Liver (tissue), 8 donors: ENCODE measurements at regions not wholly inside any gene's neighbourhood (a gene's known extent, or its start where the extent isn't known, plus 50 kb on each side); places are given as distances from the start of the nearest gene placed in this dataset.

Source experiments
- DNase-seq: peaks from one replicate; pipeline ENCODE4 v3.0.0-alpha.2; 2017; ENCODE audit warnings: low spot score
- H3K27ac ChIP-seq, 2 donors: one replicate each; pipeline ENCODE4 v1.7.0; 2013; ENCODE audit warnings: inconsistent platforms in 2 of 2, low read length in 2 of 2, control low read depth in 1 of 2, low read depth in 1 of 2, mild to moderate bottlenecking in 1 of 2
- H3K27me3 ChIP-seq, 4 donors: one replicate each; pipeline versions ENCODE4 v1.6.1 to v1.7.0; 2013; ENCODE audit warnings: low read length in 3 of 4, inconsistent platforms in 1 of 4, mild to moderate bottlenecking in 1 of 4, moderate library complexity in 1 of 4; ENCODE audit not compliant: control insufficient read depth in 4 of 4, insufficient read depth in 4 of 4
- H3K36me3 ChIP-seq, 4 donors: one replicate each; pipeline versions ENCODE4 v1.6.1 to v1.7.0; 2013; ENCODE audit warnings: low read length in 3 of 4, mild to moderate bottlenecking in 3 of 4, low read depth in 1 of 4, moderate library complexity in 1 of 4; ENCODE audit not compliant: control insufficient read depth in 4 of 4, insufficient read depth in 3 of 4
- H3K4me1 ChIP-seq, 4 donors: one replicate each; pipeline versions ENCODE4 v1.6.1 to v1.7.0; 2013; ENCODE audit warnings: low read length in 3 of 4, mild to moderate bottlenecking in 3 of 4, moderate library complexity in 1 of 4; ENCODE audit not compliant: control insufficient read depth in 4 of 4, insufficient read depth in 4 of 4
- H3K4me3 ChIP-seq, 3 donors: one replicate each; pipeline versions ENCODE4 v1.6.1 to v1.7.0; 2013; ENCODE audit warnings: low read length in 3 of 3, control low read depth in 1 of 3, low read depth in 1 of 3, mild to moderate bottlenecking in 1 of 3
- H3K9ac ChIP-seq, 2 donors: one replicate each; pipeline ENCODE4 v1.7.0; 2013; ENCODE audit warnings: low read length in 2 of 2, mild to moderate bottlenecking in 2 of 2, moderate library complexity in 2 of 2, control low read depth in 1 of 2, low read depth in 1 of 2
- H3K9me3 ChIP-seq, 4 donors: one replicate each; pipeline versions ENCODE4 v1.6.1 to v1.7.0; 2013; ENCODE audit warnings: low read length in 3 of 4; ENCODE audit not compliant: control insufficient read depth in 4 of 4
- EGR1 ChIP-seq, 2 donors: IDR thresholded peaks; 2 replicates each; pipeline ENCODE4 v1.6.1; 2016 to 2018; ENCODE audit warnings: antibody characterized with exemption in 2 of 2, low read depth in 2 of 2
- FOXA1 ChIP-seq: IDR thresholded peaks from 2 replicates; pipeline ENCODE4 v1.6.1; 2016; ENCODE audit warnings: antibody characterized with exemption
- FOXA2 ChIP-seq: IDR thresholded peaks from 2 replicates; pipeline ENCODE4 v1.6.1; 2016; ENCODE audit warnings: antibody characterized with exemption
- GABPA ChIP-seq, 2 donors: IDR thresholded peaks in 1 of 2; conservative IDR thresholded peaks in 1 of 2; 2 replicates each; pipeline ENCODE4 v1.6.1; 2016; ENCODE audit warnings: antibody characterized with exemption in 2 of 2, mild to moderate bottlenecking in 1 of 2, moderate library complexity in 1 of 2
- HNF4A ChIP-seq, 2 donors: conservative IDR thresholded peaks; 2 replicates each; pipeline ENCODE4 v1.6.1; 2016; ENCODE audit warnings: antibody characterized with exemption in 2 of 2, mild to moderate bottlenecking in 2 of 2
- HNF4G ChIP-seq: IDR thresholded peaks from 2 replicates; pipeline ENCODE4 v1.6.1; 2016; ENCODE audit warnings: antibody characterized with exemption
- JUND ChIP-seq, 2 donors: IDR thresholded peaks; 2 replicates each; pipeline ENCODE4 v1.6.1; 2016; ENCODE audit warnings: antibody characterized with exemption in 2 of 2
- RAD21 ChIP-seq, 2 donors: IDR thresholded peaks; 2 replicates each; pipeline ENCODE4 v1.6.1; 2016; ENCODE audit warnings: antibody characterized with exemption in 2 of 2, mild to moderate bottlenecking in 2 of 2
- RXRA ChIP-seq, 2 donors: IDR thresholded peaks; 2 replicates each; pipeline ENCODE4 v1.6.1; 2017 to 2018; ENCODE audit warnings: antibody characterized with exemption in 2 of 2, mild to moderate bottlenecking in 1 of 2
- SP1 ChIP-seq: IDR thresholded peaks from 2 replicates; pipeline ENCODE4 v1.6.1; 2018; ENCODE audit warnings: antibody characterized with exemption, mild to moderate bottlenecking
- TAF1 ChIP-seq: conservative IDR thresholded peaks from 2 replicates; pipeline ENCODE4 v1.6.1; 2016; ENCODE audit warnings: antibody characterized with exemption, mild to moderate bottlenecking
- YY1 ChIP-seq: IDR thresholded peaks from 2 replicates; pipeline ENCODE4 v1.6.1; 2016; ENCODE audit warnings: antibody characterized with exemption, mild to moderate bottlenecking
- WGBS: extraction: QIAGEN DNeasy Blood & Tissue Kit; methylation state at CpG from one replicate; pipeline ENCODE4 v1.1.7; 2013; 5-methylcytosine and 5-hydroxymethylcytosine counted together
- TF ChIP-seq, protein P1 (sequence below): IDR thresholded peaks from 2 replicates; pipeline ENCODE4 v1.6.1; 2016; ENCODE audit warnings: antibody characterized with exemption
- TF ChIP-seq, protein P2 (sequence below): IDR thresholded peaks from 2 replicates; pipeline ENCODE4 v1.6.1; 2016; ENCODE audit warnings: antibody characterized with exemption
- TF ChIP-seq, protein P3 (sequence below): fragments of 150-350 bp; IDR thresholded peaks from 2 replicates; pipeline ENCODE4 v1.5.1; 2017; ENCODE audit warnings: improper control_type of control experiment, low read depth, low read length; ENCODE audit not compliant: missing input control
- TF ChIP-seq, protein P4 (sequence below): IDR thresholded peaks from 2 replicates; pipeline ENCODE4 v1.6.1; 2016; ENCODE audit warnings: antibody characterized with exemption, mild to moderate bottlenecking
- TF ChIP-seq, protein P5 (sequence below): IDR thresholded peaks from 2 replicates; pipeline ENCODE4 v1.6.1; 2016; ENCODE audit warnings: antibody characterized with exemption
- donor health status: healthy.
- donor health status: healthy.
- donor health status: healthy.
- donor health status: healthy.
- donor health status: healthy.

DNA sequence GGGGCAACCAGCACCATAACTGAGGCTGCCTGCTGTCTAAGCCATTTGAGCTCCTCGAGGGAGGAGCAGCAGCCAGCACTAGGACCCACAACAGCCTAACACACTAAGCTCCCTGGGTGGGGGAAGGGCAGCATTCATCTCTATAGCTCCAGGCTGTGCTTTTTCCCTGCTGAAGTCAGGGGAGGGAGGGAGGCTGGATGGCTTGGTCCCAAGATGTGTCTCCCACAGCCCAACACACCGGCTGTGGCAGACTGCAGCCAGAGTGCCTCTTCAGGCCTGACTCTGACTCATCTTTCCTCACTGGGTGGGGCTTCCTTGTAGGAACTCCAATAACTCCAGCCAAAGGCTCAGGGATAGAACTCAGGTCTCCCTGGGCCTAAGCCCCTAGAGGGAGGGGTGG, 296.3 kb downstream of the PRDM2 start (continued):
- TF ChIP-seq, protein P1, sequence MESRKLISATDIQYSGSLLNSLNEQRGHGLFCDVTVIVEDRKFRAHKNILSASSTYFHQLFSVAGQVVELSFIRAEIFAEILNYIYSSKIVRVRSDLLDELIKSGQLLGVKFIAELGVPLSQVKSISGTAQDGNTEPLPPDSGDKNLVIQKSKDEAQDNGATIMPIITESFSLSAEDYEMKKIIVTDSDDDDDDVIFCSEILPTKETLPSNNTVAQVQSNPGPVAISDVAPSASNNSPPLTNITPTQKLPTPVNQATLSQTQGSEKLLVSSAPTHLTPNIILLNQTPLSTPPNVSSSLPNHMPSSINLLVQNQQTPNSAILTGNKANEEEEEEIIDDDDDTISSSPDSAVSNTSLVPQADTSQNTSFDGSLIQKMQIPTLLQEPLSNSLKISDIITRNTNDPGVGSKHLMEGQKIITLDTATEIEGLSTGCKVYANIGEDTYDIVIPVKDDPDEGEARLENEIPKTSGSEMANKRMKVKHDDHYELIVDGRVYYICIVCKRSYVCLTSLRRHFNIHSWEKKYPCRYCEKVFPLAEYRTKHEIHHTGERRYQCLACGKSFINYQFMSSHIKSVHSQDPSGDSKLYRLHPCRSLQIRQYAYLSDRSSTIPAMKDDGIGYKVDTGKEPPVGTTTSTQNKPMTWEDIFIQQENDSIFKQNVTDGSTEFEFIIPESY, result no peak
- no peak for TF ChIP-seq RXRA (IDR thresholded peaks at IDR 0.05)
- no peak for TF ChIP-seq JUND (IDR thresholded peaks at IDR 0.05)
- no peak for TF ChIP-seq YY1
- no peak for TF ChIP-seq EGR1 (IDR thresholded peaks at IDR 0.05; ENCODE audit: low read depth in 2 of 2)
- no peak for TF ChIP-seq TAF1
- TF ChIP-seq, protein P2, sequence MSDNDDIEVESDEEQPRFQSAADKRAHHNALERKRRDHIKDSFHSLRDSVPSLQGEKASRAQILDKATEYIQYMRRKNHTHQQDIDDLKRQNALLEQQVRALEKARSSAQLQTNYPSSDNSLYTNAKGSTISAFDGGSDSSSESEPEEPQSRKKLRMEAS, result no peak
- no peak for TF ChIP-seq HNF4A (conservative IDR thresholded peaks at IDR 0.05)
- no peak for TF ChIP-seq RAD21 (IDR thresholded peaks at IDR 0.05)
- TF ChIP-seq FOXA2, result no peak

DNA sequence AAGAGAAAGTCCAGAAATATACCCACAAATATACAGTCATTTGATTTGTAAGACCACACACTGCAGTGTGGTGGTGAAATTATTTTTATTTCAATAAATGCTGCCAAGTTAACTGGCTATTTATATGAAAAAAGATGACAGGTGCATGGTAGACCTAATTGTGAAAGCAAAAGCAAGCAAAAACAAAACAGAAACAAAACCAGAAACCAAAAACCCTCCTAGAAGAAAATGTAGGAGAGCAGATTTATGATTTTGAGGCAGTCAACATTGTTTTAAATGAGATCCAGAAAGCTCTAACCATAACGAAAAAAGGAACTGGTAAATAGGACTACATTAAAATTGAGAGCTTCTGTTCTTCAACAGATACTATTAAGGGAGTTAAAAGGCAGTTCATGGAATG, 303.6 kb downstream of the PRDM2 start:
- TF ChIP-seq, protein P2, result no peak
- no peak for TF ChIP-seq HNF4G
- TF ChIP-seq HNF4A (conservative IDR thresholded peaks at IDR 0.05), result no peak
- TF ChIP-seq RAD21 (IDR thresholded peaks at IDR 0.05), result no peak
- TF ChIP-seq TAF1, result no peak
- TF ChIP-seq, protein P3, sequence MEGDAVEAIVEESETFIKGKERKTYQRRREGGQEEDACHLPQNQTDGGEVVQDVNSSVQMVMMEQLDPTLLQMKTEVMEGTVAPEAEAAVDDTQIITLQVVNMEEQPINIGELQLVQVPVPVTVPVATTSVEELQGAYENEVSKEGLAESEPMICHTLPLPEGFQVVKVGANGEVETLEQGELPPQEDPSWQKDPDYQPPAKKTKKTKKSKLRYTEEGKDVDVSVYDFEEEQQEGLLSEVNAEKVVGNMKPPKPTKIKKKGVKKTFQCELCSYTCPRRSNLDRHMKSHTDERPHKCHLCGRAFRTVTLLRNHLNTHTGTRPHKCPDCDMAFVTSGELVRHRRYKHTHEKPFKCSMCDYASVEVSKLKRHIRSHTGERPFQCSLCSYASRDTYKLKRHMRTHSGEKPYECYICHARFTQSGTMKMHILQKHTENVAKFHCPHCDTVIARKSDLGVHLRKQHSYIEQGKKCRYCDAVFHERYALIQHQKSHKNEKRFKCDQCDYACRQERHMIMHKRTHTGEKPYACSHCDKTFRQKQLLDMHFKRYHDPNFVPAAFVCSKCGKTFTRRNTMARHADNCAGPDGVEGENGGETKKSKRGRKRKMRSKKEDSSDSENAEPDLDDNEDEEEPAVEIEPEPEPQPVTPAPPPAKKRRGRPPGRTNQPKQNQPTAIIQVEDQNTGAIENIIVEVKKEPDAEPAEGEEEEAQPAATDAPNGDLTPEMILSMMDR, result no peak
- TF ChIP-seq, protein P4, sequence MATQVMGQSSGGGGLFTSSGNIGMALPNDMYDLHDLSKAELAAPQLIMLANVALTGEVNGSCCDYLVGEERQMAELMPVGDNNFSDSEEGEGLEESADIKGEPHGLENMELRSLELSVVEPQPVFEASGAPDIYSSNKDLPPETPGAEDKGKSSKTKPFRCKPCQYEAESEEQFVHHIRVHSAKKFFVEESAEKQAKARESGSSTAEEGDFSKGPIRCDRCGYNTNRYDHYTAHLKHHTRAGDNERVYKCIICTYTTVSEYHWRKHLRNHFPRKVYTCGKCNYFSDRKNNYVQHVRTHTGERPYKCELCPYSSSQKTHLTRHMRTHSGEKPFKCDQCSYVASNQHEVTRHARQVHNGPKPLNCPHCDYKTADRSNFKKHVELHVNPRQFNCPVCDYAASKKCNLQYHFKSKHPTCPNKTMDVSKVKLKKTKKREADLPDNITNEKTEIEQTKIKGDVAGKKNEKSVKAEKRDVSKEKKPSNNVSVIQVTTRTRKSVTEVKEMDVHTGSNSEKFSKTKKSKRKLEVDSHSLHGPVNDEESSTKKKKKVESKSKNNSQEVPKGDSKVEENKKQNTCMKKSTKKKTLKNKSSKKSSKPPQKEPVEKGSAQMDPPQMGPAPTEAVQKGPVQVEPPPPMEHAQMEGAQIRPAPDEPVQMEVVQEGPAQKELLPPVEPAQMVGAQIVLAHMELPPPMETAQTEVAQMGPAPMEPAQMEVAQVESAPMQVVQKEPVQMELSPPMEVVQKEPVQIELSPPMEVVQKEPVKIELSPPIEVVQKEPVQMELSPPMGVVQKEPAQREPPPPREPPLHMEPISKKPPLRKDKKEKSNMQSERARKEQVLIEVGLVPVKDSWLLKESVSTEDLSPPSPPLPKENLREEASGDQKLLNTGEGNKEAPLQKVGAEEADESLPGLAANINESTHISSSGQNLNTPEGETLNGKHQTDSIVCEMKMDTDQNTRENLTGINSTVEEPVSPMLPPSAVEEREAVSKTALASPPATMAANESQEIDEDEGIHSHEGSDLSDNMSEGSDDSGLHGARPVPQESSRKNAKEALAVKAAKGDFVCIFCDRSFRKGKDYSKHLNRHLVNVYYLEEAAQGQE, result no peak
- TF ChIP-seq FOXA1, result no peak
- TF ChIP-seq RXRA (IDR thresholded peaks at IDR 0.05), result no peak
- TF ChIP-seq GABPA (IDR thresholded peaks at IDR 0.05 in 1 of 2, conservative IDR thresholded peaks at IDR 0.05 in 1 of 2), result no peak
- TF ChIP-seq SP1, result no peak
- TF ChIP-seq, protein P5, sequence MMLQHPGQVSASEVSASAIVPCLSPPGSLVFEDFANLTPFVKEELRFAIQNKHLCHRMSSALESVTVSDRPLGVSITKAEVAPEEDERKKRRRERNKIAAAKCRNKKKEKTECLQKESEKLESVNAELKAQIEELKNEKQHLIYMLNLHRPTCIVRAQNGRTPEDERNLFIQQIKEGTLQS, result no peak
- Histone ChIP-seq H3K4me1 (no peaks in the 10 kb centered on the region), H3K27ac (no peak overlapping the region), H3K9me3 (peaks cover 0 to 19% (median 2%) of the 10 kb centered on the region in 4 donors), H3K36me3 (no peaks in the 10 kb centered on the region), H3K27me3 (peaks cover 0 to 2% (median 0%) of the 10 kb centered on the region in 4 donors), H3K4me3 (no peak overlapping the region), H3K9ac (no peak overlapping the region)
- DNase-seq, result no peak
- 70% methylated on average over 1 of the region's 1 CpG for WGBS
